HepG2 (cell line): ENCODE measurements at regions not wholly inside any gene's neighbourhood (a gene's known extent, or its start where the extent isn't known, plus 50 kb on each side); places are given as distances from the start of the nearest gene placed in this dataset.

ENCODE experiments used
- ATAC-seq: fragments of 200-7000 bp; cut with Tn5 transposase; 3 replicates; pipeline ENCODE4 v1.9.1; 2020; ENCODE audit warnings: mild to moderate bottlenecking, moderate library complexity
- BruUV-seq: library from RNA; stranded (reverse); fragments of 400-500 nt; replicated peaks from 2 replicates; lab custom pipeline; 2021; lab: Mats Ljungman, UMichigan
- CTCF ChIA-PET: fragments of 300-600 bp; formaldehyde crosslinking; extraction: SDS; loops from one replicate; lab custom pipeline; 2021; ENCODE audit warnings: low total read pairs, inconsistent platforms, low intra/inter-chr PET ratio; lab: Yijun Ruan, JAX
- POLR2A ChIA-PET: fragments of 350-600 bp; sonication (Branson Sonifier 250); formaldehyde crosslinking; loops from one replicate; lab custom pipeline; 2020; ENCODE audit warnings: antibody characterized with exemption, inconsistent platforms; lab: Yijun Ruan, JAX
- DNase-seq: peaks from one replicate; pipeline ENCODE4 v3.0.0-alpha.2; 2015; ENCODE audit warnings: low spot score
- FAIRE-seq: peaks from 3 replicates; lab custom pipeline; 2011; peaks lifted over from hg19 to GRCh38; lab: Jason Lieb, UNC
- H2AFZ ChIP-seq: one replicate; pipeline ENCODE4 v1.6.1; 2011; ENCODE audit warnings: low read length, inconsistent platforms
- H3K27ac ChIP-seq: fragments of 300-600 bp; 3 replicates; pipeline ENCODE4 v1.8.0; 2011; ENCODE audit warnings: mixed run types, mild to moderate bottlenecking, mixed read lengths, low read length, inconsistent platforms; ENCODE audit not compliant: insufficient read depth; ENCODE audit errors: extremely low read length
- H3K27me3 ChIP-seq, 2 experiments: fragments of 200-600 bp in 1 of 2; 2 replicates in 1 of 2; 3 replicates in 1 of 2; pipeline versions ENCODE4 v1.6.0 to v1.8.0; 2011; ENCODE audit warnings: low read length in 2 of 2, mild to moderate bottlenecking in 2 of 2, moderate library complexity in 2 of 2, inconsistent platforms in 1 of 2; ENCODE audit not compliant: insufficient read depth in 2 of 2, control insufficient read depth in 1 of 2
- H3K36me3 ChIP-seq, 2 experiments: fragments of 200-600 bp in 1 of 2; replicated peaks in 1 of 2; 2 replicates in 1 of 2; 3 replicates in 1 of 2; pipeline versions ENCODE4 v1.5.1 to v1.8.0; 2011; ENCODE audit warnings: low read length in 2 of 2, inconsistent platforms in 1 of 2; ENCODE audit not compliant: insufficient read depth in 2 of 2, control insufficient read depth in 1 of 2
- H3K4me1 ChIP-seq: 2 replicates; pipeline ENCODE4 v1.5.1; 2012; ENCODE audit warnings: low read length, inconsistent platforms; ENCODE audit not compliant: insufficient read depth
- H3K4me2 ChIP-seq: 2 replicates; pipeline ENCODE4 v1.6.0; 2011; ENCODE audit warnings: low read depth, low read length, inconsistent platforms
- H3K4me3 ChIP-seq, 3 experiments: fragments of 200-600 bp in 1 of 3; sonication (generic), shearing (Covaris generic) in 1 of 3; replicated peaks in 1 of 3; 2 replicates each; pipeline ENCODE4 v1.5.1; 2011 to 2016; ENCODE audit warnings: low read length in 3 of 3, inconsistent platforms in 2 of 3, low read depth in 2 of 3, mild to moderate bottlenecking in 2 of 3, control low read depth in 1 of 3, mixed read lengths in 1 of 3; ENCODE audit not compliant: insufficient read depth in 1 of 3
- H3K79me2 ChIP-seq: one replicate; pipeline ENCODE4 v1.6.1; 2011; ENCODE audit warnings: low read length, inconsistent platforms; ENCODE audit not compliant: insufficient read depth
- H3K9ac ChIP-seq: 2 replicates; pipeline ENCODE4 v1.6.0; 2011; ENCODE audit warnings: mild to moderate bottlenecking, low read depth, low read length, inconsistent platforms; ENCODE audit not compliant: insufficient read depth
- H3K9me3 ChIP-seq: 2 replicates; pipeline ENCODE4 v1.5.1; 2012; ENCODE audit warnings: mild to moderate bottlenecking, low read length
- H4K20me1 ChIP-seq: 2 replicates; pipeline ENCODE4 v1.6.0; 2011; ENCODE audit warnings: inconsistent platforms, mild to moderate bottlenecking, low read length, moderate library complexity; ENCODE audit not compliant: insufficient read depth
- BORCS8-MEF2B ChIP-seq: sonication (generic); formaldehyde crosslinking; IDR thresholded peaks from 2 replicates; pipeline ENCODE4 v1.8.0; 2022; ENCODE audit warnings: mild to moderate bottlenecking, missing genetic modification reagents
- EHMT2 ChIP-seq: fragments of 200-600 bp; sonication (generic); IDR thresholded peaks from 2 replicates; pipeline ENCODE4 v1.7.0; 2017; ENCODE audit warnings: antibody characterized with exemption, low read depth, low read length, borderline replicate concordance
- FOXK1 ChIP-seq: sonication (generic); formaldehyde crosslinking; IDR thresholded peaks from 2 replicates; pipeline ENCODE4 v1.4.0; 2020; ENCODE audit warnings: low read depth, missing genetic modification reagents, borderline replicate concordance
- GTF2F1 ChIP-seq: fragments of 150-350 bp; IDR thresholded peaks from 2 replicates; pipeline ENCODE4 v1.6.1; 2014; ENCODE audit warnings: low read length
- HMG20B ChIP-seq: conservative IDR thresholded peaks from 2 replicates; pipeline ENCODE4 v1.6.1; 2016; ENCODE audit warnings: missing genetic modification reagents, missing compliant biosample characterization
- IRX3 ChIP-seq: sonication (generic); formaldehyde crosslinking; IDR thresholded peaks from 2 replicates; pipeline ENCODE4 v1.8.1; 2023; ENCODE audit warnings: mild to moderate bottlenecking, low read depth, missing genetic modification reagents, borderline replicate concordance
- NRL ChIP-seq: sonication (generic); formaldehyde crosslinking; IDR thresholded peaks from 2 replicates; pipeline ENCODE4 v1.5.0; 2020; ENCODE audit warnings: missing genetic modification reagents, mild to moderate bottlenecking, moderate library complexity, borderline replicate concordance
- RORA ChIP-seq: sonication (generic); formaldehyde crosslinking; IDR thresholded peaks from 2 replicates; pipeline ENCODE4 v1.5.0; 2020; ENCODE audit warnings: mild to moderate bottlenecking, missing genetic modification reagents, moderate library complexity
- TFE3 ChIP-seq: IDR thresholded peaks from 2 replicates; pipeline ENCODE4 v1.6.1; 2016
- ZBTB1 ChIP-seq: sonication (generic); formaldehyde crosslinking; IDR thresholded peaks from 2 replicates; pipeline ENCODE4 v1.4.0; 2020; ENCODE audit warnings: missing genetic modification reagents, borderline replicate concordance
- ZNF564 ChIP-seq: sonication (generic); formaldehyde crosslinking; IDR thresholded peaks from 2 replicates; pipeline ENCODE4 v1.8.1; 2023; ENCODE audit warnings: mild to moderate bottlenecking, missing genetic modification reagents
- ZNF839 ChIP-seq: sonication (generic); formaldehyde crosslinking; IDR thresholded peaks from 2 replicates; pipeline ENCODE4 v1.4.0; 2020; ENCODE audit warnings: missing genetic modification reagents, mild to moderate bottlenecking, borderline replicate concordance
- ZNF883 ChIP-seq: sonication (generic); formaldehyde crosslinking; IDR thresholded peaks from 2 replicates; pipeline ENCODE4 v1.5.1; 2020; ENCODE audit warnings: mild to moderate bottlenecking, missing genetic modification reagents; ENCODE audit errors: not compliant biosample characterization
- ZUFSP ChIP-seq: sonication (generic); formaldehyde crosslinking; IDR thresholded peaks from 2 replicates; pipeline ENCODE4 v1.9.0; 2021; ENCODE audit warnings: missing genetic modification reagents, mild to moderate bottlenecking, borderline replicate concordance
- WGBS: methylation state at CpG from one replicate; pipeline ENCODE4 v1.1.6; 2017; ENCODE audit warnings: low lambda C conversion rate; 5-methylcytosine and 5-hydroxymethylcytosine counted together
- in situ Hi-C: cut with HindIII; loops from 2 replicates; pipeline ENCODE4 v1.10.0; 2017; ENCODE audit warnings: low pct_unique_long_range_greater_than_20kb; ENCODE audit not compliant: extremely low pct_ligation_motif_present
- intact Hi-C: fragments of 100-400 bp; cut with micrococcal nuclease; formaldehyde crosslinking; loops from one replicate; pipeline ENCODE4 v1.10.0; 2022; ENCODE audit not compliant: unreplicated experiment
- TF ChIP-seq, protein P1 (sequence below): sonication (generic); formaldehyde crosslinking; conservative IDR thresholded peaks from 2 replicates; pipeline ENCODE4 v1.4.0; 2020; ENCODE audit warnings: missing genetic modification reagents
- TF ChIP-seq, protein P2 (sequence below): sonication (generic); formaldehyde crosslinking; IDR thresholded peaks from 2 replicates; pipeline ENCODE4 v1.9.0; 2021; ENCODE audit warnings: missing genetic modification reagents, borderline replicate concordance

GRCh38 chr16:55176901-55177300, 147.1 kb upstream of the IRX6 start (continued):
- no peak for TF ChIP-seq HMG20B
- TF ChIP-seq IRX3 (CRISPR knock-in tag), result no peak

GRCh38 chr16:55179411-55179810, 144.6 kb upstream of the IRX6 start:
- in situ Hi-C loops, result no loop called here
- intact Hi-C loops, result no loop called here

More at GRCh38 chr16:55179411-55179810, 144.6 kb upstream of the IRX6 start:
- H3K9me3 ChIP-seq, result no peaks in the 10 kb centered on the region
- no peak overlapping the region for H3K4me3 ChIP-seq
- no peaks in the 10 kb centered on the region for H4K20me1 ChIP-seq
- no peak overlapping the region for H2AFZ ChIP-seq
- no peak for ATAC-seq
- H3K27ac ChIP-seq, result no peak overlapping the region
- no peaks in the 10 kb centered on the region for H3K79me2 ChIP-seq
- peaks cover 0 to 17% of the 10 kb centered on the region in 2 experiments; a peak in 2 of 5 replicates for H3K27me3 ChIP-seq
- no peaks in the 10 kb centered on the region for H3K4me1 ChIP-seq
- no peak for FAIRE-seq
- TF ChIP-seq TFE3 (CRISPR knock-in tag) (no peak), ZNF839 (CRISPR knock-in tag) (no peak), GTF2F1 (no peak), BORCS8-MEF2B (no peak), ZNF883 (no peak), NRL (CRISPR knock-in tag) (no peak), RORA (no peak), ZNF564 (CRISPR knock-in tag) (no peak), ZUFSP (no peak), ZBTB1 (CRISPR knock-in tag) (no peak), FOXK1 (CRISPR knock-in tag) (no peak), EHMT2 (no peak)
- TF ChIP-seq, protein P1, sequence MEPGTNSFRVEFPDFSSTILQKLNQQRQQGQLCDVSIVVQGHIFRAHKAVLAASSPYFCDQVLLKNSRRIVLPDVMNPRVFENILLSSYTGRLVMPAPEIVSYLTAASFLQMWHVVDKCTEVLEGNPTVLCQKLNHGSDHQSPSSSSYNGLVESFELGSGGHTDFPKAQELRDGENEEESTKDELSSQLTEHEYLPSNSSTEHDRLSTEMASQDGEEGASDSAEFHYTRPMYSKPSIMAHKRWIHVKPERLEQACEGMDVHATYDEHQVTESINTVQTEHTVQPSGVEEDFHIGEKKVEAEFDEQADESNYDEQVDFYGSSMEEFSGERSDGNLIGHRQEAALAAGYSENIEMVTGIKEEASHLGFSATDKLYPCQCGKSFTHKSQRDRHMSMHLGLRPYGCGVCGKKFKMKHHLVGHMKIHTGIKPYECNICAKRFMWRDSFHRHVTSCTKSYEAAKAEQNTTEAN (CRISPR knock-in tag), result no peak
- TF ChIP-seq, protein P2, sequence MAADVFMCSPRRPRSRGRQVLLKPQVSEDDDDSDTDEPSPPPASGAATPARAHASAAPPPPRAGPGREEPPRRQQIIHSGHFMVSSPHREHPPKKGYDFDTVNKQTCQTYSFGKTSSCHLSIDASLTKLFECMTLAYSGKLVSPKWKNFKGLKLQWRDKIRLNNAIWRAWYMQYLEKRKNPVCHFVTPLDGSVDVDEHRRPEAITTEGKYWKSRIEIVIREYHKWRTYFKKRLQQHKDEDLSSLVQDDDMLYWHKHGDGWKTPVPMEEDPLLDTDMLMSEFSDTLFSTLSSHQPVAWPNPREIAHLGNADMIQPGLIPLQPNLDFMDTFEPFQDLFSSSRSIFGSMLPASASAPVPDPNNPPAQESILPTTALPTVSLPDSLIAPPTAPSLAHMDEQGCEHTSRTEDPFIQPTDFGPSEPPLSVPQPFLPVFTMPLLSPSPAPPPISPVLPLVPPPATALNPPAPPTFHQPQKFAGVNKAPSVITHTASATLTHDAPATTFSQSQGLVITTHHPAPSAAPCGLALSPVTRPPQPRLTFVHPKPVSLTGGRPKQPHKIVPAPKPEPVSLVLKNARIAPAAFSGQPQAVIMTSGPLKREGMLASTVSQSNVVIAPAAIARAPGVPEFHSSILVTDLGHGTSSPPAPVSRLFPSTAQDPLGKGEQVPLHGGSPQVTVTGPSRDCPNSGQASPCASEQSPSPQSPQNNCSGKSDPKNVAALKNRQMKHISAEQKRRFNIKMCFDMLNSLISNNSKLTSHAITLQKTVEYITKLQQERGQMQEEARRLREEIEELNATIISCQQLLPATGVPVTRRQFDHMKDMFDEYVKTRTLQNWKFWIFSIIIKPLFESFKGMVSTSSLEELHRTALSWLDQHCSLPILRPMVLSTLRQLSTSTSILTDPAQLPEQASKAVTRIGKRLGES (CRISPR knock-in tag), result no peak
- BruUV-seq, result no TSS peak
- no peak for DNase-seq
- no peak overlapping the region for H3K4me2 ChIP-seq
- CTCF ChIA-PET, result no interaction called here
- 0% methylated on average over 1 of the region's 1 CpG for WGBS
- no peaks in the 10 kb centered on the region for H3K36me3 ChIP-seq
- H3K9ac ChIP-seq, result no peak overlapping the region
- POLR2A ChIA-PET, result no interaction called here
